ENCODE measurements at regions not wholly inside any gene's neighbourhood (a gene's known extent, or its start where the extent isn't known, plus 50 kb on each side); places are given as distances from the start of the nearest gene placed in this dataset.

GRCh38 chr3:30443756-30444673 lies 162.4 kb upstream of the TGFBR2 start:
- Histone ChIP-seq H2AFZ (ENCODE audit: control insufficient read depth, low read length) (no peak overlapping the region), H3K4me2 (ENCODE audit: control insufficient read depth, extremely low read depth, insufficient read depth, low read depth, low read length) (no peak overlapping the region), H3K27ac (ENCODE audit: control insufficient read depth, insufficient read depth, low read length) (no peak overlapping the region), H3K79me2 (ENCODE audit: control insufficient read depth, insufficient read depth, low read length) (no peaks in the 10 kb centered on the region), H3K9ac (ENCODE audit: control insufficient read depth, extremely low read depth, insufficient read depth, low read length) (no peak overlapping the region), H3K36me3 (ENCODE audit: control insufficient read depth in 2 of 2, extremely low read depth in 1 of 2, insufficient read depth in 2 of 2, low read length in 2 of 2) (no peaks in the 10 kb centered on the region), H3K27me3 (ENCODE audit: control insufficient read depth, extremely low read depth, insufficient read depth, low read length) (no peaks in the 10 kb centered on the region), H3K4me3 (ENCODE audit: control insufficient read depth in 2 of 3, extremely low read depth in 1 of 3, insufficient read depth in 2 of 3, low read depth in 1 of 3, low read length in 3 of 3) (no peak overlapping the region), H3K9me1 (ENCODE audit: control insufficient read depth, extremely low read depth, insufficient read depth, low read length) (no peaks in the 10 kb centered on the region), H3K9me3 (ENCODE audit: control insufficient read depth, low read depth, low read length) (no peaks in the 10 kb centered on the region), H3K4me1 (ENCODE audit: control insufficient read depth, extremely low read depth, insufficient read depth, low read length) (no peaks in the 10 kb centered on the region), H4K20me1 (ENCODE audit: control insufficient read depth, extremely low read depth, insufficient read depth, low read length) (no peaks in the 10 kb centered on the region)
- DNase-seq (ENCODE audit: low read depth, low spot score): no peak
- dilution Hi-C loops (cut with MboI; ENCODE audit: extremely low pct_ligation_motif_present, low sequenced_read_pairs): no loop called here
- peak; percentile 43 for FAIRE-seq
- TF ChIP-seq CTCF (optimal IDR thresholded peaks at IDR 0.05 in 1 of 3, IDR thresholded peaks at IDR 0.05 in 1 of 3, conservative IDR thresholded peaks at IDR 0.05 in 1 of 3; ENCODE audit: extremely low read depth in 1 of 3, insufficient read depth in 2 of 3, low read length in 3 of 3) (no peak), EZH2 (IDR thresholded peaks at IDR 0.05; ENCODE audit: low read length) (no peak)

- dilution Hi-C loops (cut with MboI; ENCODE audit: extremely low pct_ligation_motif_present, low sequenced_read_pairs): no loop called here
Observed at GRCh38 chr3:30448450-30449289, 157.7 kb upstream of the TGFBR2 start.

More at GRCh38 chr3:30448450-30449289, 157.7 kb upstream of the TGFBR2 start:
- no peaks in the 10 kb centered on the region for H3K9me3 ChIP-seq (ENCODE audit: control insufficient read depth, low read depth, low read length)
- no peak overlapping the region for H3K9ac ChIP-seq (ENCODE audit: control insufficient read depth, extremely low read depth, insufficient read depth, low read length)
- no peak overlapping the region for H3K4me2 ChIP-seq (ENCODE audit: control insufficient read depth, extremely low read depth, insufficient read depth, low read depth, low read length)
- TF ChIP-seq CTCF (optimal IDR thresholded peaks at IDR 0.05 in 1 of 3, IDR thresholded peaks at IDR 0.05 in 1 of 3, conservative IDR thresholded peaks at IDR 0.05 in 1 of 3; ENCODE audit: extremely low read depth in 1 of 3, insufficient read depth in 2 of 3, low read length in 3 of 3) (no peak), EZH2 (IDR thresholded peaks at IDR 0.05; ENCODE audit: low read length) (no peak)
- no peaks in the 10 kb centered on the region for H3K4me1 ChIP-seq (ENCODE audit: control insufficient read depth, extremely low read depth, insufficient read depth, low read length)
- no peak overlapping the region for H2AFZ ChIP-seq (ENCODE audit: control insufficient read depth, low read length)
- H3K9me1 ChIP-seq (ENCODE audit: control insufficient read depth, extremely low read depth, insufficient read depth, low read length): no peaks in the 10 kb centered on the region
- no peaks in the 10 kb centered on the region for H3K79me2 ChIP-seq (ENCODE audit: control insufficient read depth, insufficient read depth, low read length)
- H4K20me1 ChIP-seq (ENCODE audit: control insufficient read depth, extremely low read depth, insufficient read depth, low read length): no peaks in the 10 kb centered on the region
- FAIRE-seq (no peak), DNase-seq (ENCODE audit: low read depth, low spot score) (no peak)
- H3K27ac ChIP-seq (ENCODE audit: control insufficient read depth, insufficient read depth, low read length): no peak overlapping the region
- H3K36me3 ChIP-seq (ENCODE audit: control insufficient read depth in 2 of 2, extremely low read depth in 1 of 2, insufficient read depth in 2 of 2, low read length in 2 of 2): no peaks in the 10 kb centered on the region
- H3K4me3 ChIP-seq (ENCODE audit: control insufficient read depth in 2 of 3, extremely low read depth in 1 of 3, insufficient read depth in 2 of 3, low read depth in 1 of 3, low read length in 3 of 3): no peak overlapping the region
- no peaks in the 10 kb centered on the region for H3K27me3 ChIP-seq (ENCODE audit: control insufficient read depth, extremely low read depth, insufficient read depth, low read length)
